ENCODE measurements at regions not wholly inside any gene's neighbourhood (a gene's known extent, or its start where the extent isn't known, plus 50 kb on each side); places are given as distances from the start of the nearest gene placed in this dataset.

GRCh38 chr17:77356109-77356689 lies 215.4 kb downstream of the SEC14L1 start:
- TF ChIP-seq TCF12 (IDR thresholded peaks at IDR 0.05; ENCODE audit: low read depth), result no peak
- no peak for TF ChIP-seq ZBTB7A (IDR thresholded peaks at IDR 0.05; ENCODE audit: low read depth)
- no peak for TF ChIP-seq NFIC (IDR thresholded peaks at IDR 0.05)
- no peak for TF ChIP-seq REST (IDR thresholded peaks at IDR 0.05; ENCODE audit: low read depth)
- TF ChIP-seq USF1 (IDR thresholded peaks at IDR 0.05), result no peak
- no peak for TF ChIP-seq EGR1 (IDR thresholded peaks at IDR 0.05)
- TF ChIP-seq CEBPB (IDR thresholded peaks at IDR 0.05), result no peak
- TF ChIP-seq RAD21 (IDR thresholded peaks at IDR 0.05; ENCODE audit: low read depth), result no peak
- no peak for TF ChIP-seq YY1 (IDR thresholded peaks at IDR 0.05; ENCODE audit: low read depth)
- no peak for TF ChIP-seq TEAD4 (IDR thresholded peaks at IDR 0.05)
- no peak for TF ChIP-seq EP300 (IDR thresholded peaks at IDR 0.05; ENCODE audit: borderline replicate concordance)
- TF ChIP-seq FOXM1 (IDR thresholded peaks at IDR 0.05; ENCODE audit: borderline replicate concordance, low read depth), result no peak
- TF ChIP-seq CREB1 (IDR thresholded peaks at IDR 0.05; ENCODE audit: low read depth), result no peak
- TF ChIP-seq TAF1 (IDR thresholded peaks at IDR 0.05; ENCODE audit: low read depth), result no peak
- TF ChIP-seq MAX (IDR thresholded peaks at IDR 0.05), result no peak

GRCh38 chr17:77356690-77357201 lies 216.0 kb downstream of the SEC14L1 start:
- TF ChIP-seq CREB1 (IDR thresholded peaks at IDR 0.05; ENCODE audit: low read depth) (no peak), USF1 (IDR thresholded peaks at IDR 0.05) (no peak), CEBPB (IDR thresholded peaks at IDR 0.05) (no peak), RAD21 (IDR thresholded peaks at IDR 0.05; ENCODE audit: low read depth) (no peak), EGR1 (IDR thresholded peaks at IDR 0.05) (no peak), REST (IDR thresholded peaks at IDR 0.05; ENCODE audit: low read depth) (no peak), TCF12 (IDR thresholded peaks at IDR 0.05; ENCODE audit: low read depth) (no peak), ZBTB7A (IDR thresholded peaks at IDR 0.05; ENCODE audit: low read depth) (no peak), EP300 (IDR thresholded peaks at IDR 0.05; ENCODE audit: borderline replicate concordance) (no peak), MAX (IDR thresholded peaks at IDR 0.05) (no peak), TEAD4 (IDR thresholded peaks at IDR 0.05) (no peak), FOXM1 (IDR thresholded peaks at IDR 0.05; ENCODE audit: borderline replicate concordance, low read depth) (no peak), TAF1 (IDR thresholded peaks at IDR 0.05; ENCODE audit: low read depth) (no peak), YY1 (IDR thresholded peaks at IDR 0.05; ENCODE audit: low read depth) (no peak), NFIC (IDR thresholded peaks at IDR 0.05) (no peak)

- TF ChIP-seq TEAD4 (IDR thresholded peaks at IDR 0.05) (no peak), ZBTB7A (IDR thresholded peaks at IDR 0.05; ENCODE audit: low read depth) (no peak), FOXM1 (IDR thresholded peaks at IDR 0.05; ENCODE audit: borderline replicate concordance, low read depth) (no peak)
Measured at GRCh38 chr17:77358801-77359200, 218.0 kb downstream of the SEC14L1 start.

GRCh38 chr17:77359236-77359635 lies 218.5 kb downstream of the SEC14L1 start:
- TF ChIP-seq EP300 (IDR thresholded peaks at IDR 0.05; ENCODE audit: borderline replicate concordance) (no peak), ZBTB7A (IDR thresholded peaks at IDR 0.05; ENCODE audit: low read depth) (no peak), USF1 (IDR thresholded peaks at IDR 0.05) (no peak), MAX (IDR thresholded peaks at IDR 0.05) (no peak), YY1 (IDR thresholded peaks at IDR 0.05; ENCODE audit: low read depth) (no peak), TEAD4 (IDR thresholded peaks at IDR 0.05) (no peak), CREB1 (IDR thresholded peaks at IDR 0.05; ENCODE audit: low read depth) (no peak), REST (IDR thresholded peaks at IDR 0.05; ENCODE audit: low read depth) (no peak), TAF1 (IDR thresholded peaks at IDR 0.05; ENCODE audit: low read depth) (no peak), FOXM1 (IDR thresholded peaks at IDR 0.05; ENCODE audit: borderline replicate concordance, low read depth) (no peak), CEBPB (IDR thresholded peaks at IDR 0.05) (no peak), EGR1 (IDR thresholded peaks at IDR 0.05) (no peak), TCF12 (IDR thresholded peaks at IDR 0.05; ENCODE audit: low read depth) (no peak)

All from Ishikawa (cell line).